IMR-90 (cell line): ENCODE measurements at regions not wholly inside any gene's neighbourhood (a gene's known extent, or its start where the extent isn't known, plus 50 kb on each side); places are given as distances from the start of the nearest gene placed in this dataset.

Experiments
- ATAC-seq: fragments of 200-7000 bp; cut with Tn5 transposase; 2 replicates; pipeline ENCODE4 v1.9.1; 2020; ENCODE audit warnings: low read depth, mild to moderate bottlenecking, moderate library complexity
- BruUV-seq: library from RNA; stranded (reverse); fragments of 400-500 nt; replicated peaks from 2 replicates; lab custom pipeline; 2021; lab: Mats Ljungman, UMichigan
- CTCF ChIA-PET: fragments of 300-600 bp; formaldehyde crosslinking; extraction: SDS; loops from one replicate; lab custom pipeline; 2021; ENCODE audit warnings: antibody characterized with exemption; lab: Yijun Ruan, JAX
- POLR2A ChIA-PET: fragments of 300-600 bp; sonication (Branson Sonifier 250); formaldehyde crosslinking; loops from one replicate; lab custom pipeline; 2022; ENCODE audit warnings: antibody characterized with exemption; ENCODE audit not compliant: unreplicated experiment; lab: Charles Lee
- DNase-seq: peaks from one replicate; pipeline ENCODE4 v3.0.0; 2013
- H2AFZ ChIP-seq: replicated peaks from 2 replicates; pipeline ENCODE3; 2013; ENCODE audit warnings: low read length, mild to moderate bottlenecking; ENCODE audit not compliant: poor library complexity
- H2AK5ac ChIP-seq: 2 replicates; pipeline ENCODE4 v1.6.1; 2013; ENCODE audit warnings: low read depth, low read length, inconsistent platforms
- H2AK9ac ChIP-seq: replicated peaks from 2 replicates; pipeline ENCODE3; 2013; ENCODE audit warnings: mild to moderate bottlenecking, low read depth, low read length, moderate library complexity; ENCODE audit not compliant: poor library complexity
- H2BK120ac ChIP-seq: 2 replicates; pipeline ENCODE4 v1.6.1; 2013; ENCODE audit warnings: low read depth, low read length, inconsistent platforms
- H2BK15ac ChIP-seq: 3 replicates; pipeline ENCODE4 v1.6.1; 2013; ENCODE audit warnings: low read depth, low read length, inconsistent platforms
- H2BK20ac ChIP-seq: 2 replicates; pipeline ENCODE4 v1.6.1; 2013; ENCODE audit warnings: low read depth, mild to moderate bottlenecking, inconsistent platforms, low read length, moderate library complexity
- H2BK5ac ChIP-seq: 2 replicates; pipeline ENCODE4 v1.6.1; 2013; ENCODE audit warnings: mild to moderate bottlenecking, low read depth, low read length, inconsistent platforms; ENCODE audit not compliant: poor library complexity, severe bottlenecking
- H3K14ac ChIP-seq: replicated peaks from 2 replicates; pipeline ENCODE4 v1.6.1; 2013; ENCODE audit warnings: low read depth, low read length, inconsistent platforms
- H3K18ac ChIP-seq: 2 replicates; pipeline ENCODE4 v1.6.1; 2013; ENCODE audit warnings: low read depth, low read length, control low read depth
- H3K23ac ChIP-seq: 2 replicates; pipeline ENCODE4 v1.6.1; 2013; ENCODE audit warnings: low read depth, low read length, inconsistent platforms
- H3K27ac ChIP-seq: 2 replicates; pipeline ENCODE4 v1.5.1; 2013; ENCODE audit warnings: mild to moderate bottlenecking, control low read depth, low read length; ENCODE audit not compliant: insufficient read depth
- H3K27me3 ChIP-seq: 2 replicates; pipeline ENCODE4 v1.6.1; 2013; ENCODE audit warnings: low read length; ENCODE audit not compliant: control insufficient read depth, insufficient read depth
- H3K36me3 ChIP-seq: 2 replicates; pipeline ENCODE4 v1.6.1; 2013; ENCODE audit warnings: low read length, mixed read lengths; ENCODE audit not compliant: control insufficient read depth, insufficient read depth
- H3K4ac ChIP-seq: 2 replicates; pipeline ENCODE4 v1.6.1; 2013; ENCODE audit warnings: low read depth, low read length, inconsistent platforms
- H3K4me1 ChIP-seq: 2 replicates; pipeline ENCODE4 v1.6.1; 2013; ENCODE audit warnings: low read length, mixed read lengths; ENCODE audit not compliant: control insufficient read depth, insufficient read depth
- H3K4me2 ChIP-seq: 2 replicates; pipeline ENCODE4 v1.6.1; 2013; ENCODE audit warnings: low read depth, mild to moderate bottlenecking, control low read depth, low read length, moderate library complexity
- H3K4me3 ChIP-seq: 2 replicates; pipeline ENCODE4 v1.5.1; 2013; ENCODE audit warnings: low read depth, mild to moderate bottlenecking, control low read depth, low read length, moderate library complexity; ENCODE audit not compliant: insufficient read depth
- H3K56ac ChIP-seq: 2 replicates; pipeline ENCODE4 v1.6.1; 2013; ENCODE audit warnings: low read length, inconsistent platforms; ENCODE audit not compliant: insufficient read depth; ENCODE audit errors: extremely low read depth
- H3K79me1 ChIP-seq, 2 experiments: 2 replicates each; pipeline ENCODE4 v1.6.1; 2013; ENCODE audit warnings: low read length in 2 of 2, inconsistent platforms in 1 of 2, low read depth in 1 of 2
- H3K9ac ChIP-seq: 2 replicates; pipeline ENCODE4 v1.6.1; 2013; ENCODE audit warnings: low read depth, low read length, control low read depth
- H3K9me1 ChIP-seq: 2 replicates; pipeline ENCODE4 v1.6.1; 2013; ENCODE audit warnings: low read length, inconsistent platforms; ENCODE audit not compliant: insufficient read depth
- H3K9me3 ChIP-seq: 2 replicates; pipeline ENCODE4 v1.6.1; 2013; ENCODE audit warnings: low read length; ENCODE audit not compliant: control insufficient read depth, insufficient read depth
- H4K20me1 ChIP-seq: 2 replicates; pipeline ENCODE4 v1.6.1; 2013; ENCODE audit warnings: low read length, inconsistent platforms; ENCODE audit not compliant: insufficient read depth
- H4K5ac ChIP-seq: 2 replicates; pipeline ENCODE4 v1.6.1; 2013; ENCODE audit warnings: mild to moderate bottlenecking, low read depth, low read length, control low read depth
- H4K8ac ChIP-seq, 2 experiments: 2 replicates each; pipeline ENCODE4 v1.6.1; 2013; ENCODE audit warnings: low read depth in 2 of 2, low read length in 2 of 2, control low read depth in 1 of 2, inconsistent platforms in 1 of 2
- H4K91ac ChIP-seq: 2 replicates; pipeline ENCODE4 v1.6.1; 2013; ENCODE audit warnings: low read depth, low read length, inconsistent platforms; ENCODE audit not compliant: insufficient read depth
- CEBPB ChIP-seq: IDR thresholded peaks from 2 replicates; pipeline ENCODE4 v1.6.1; 2012; ENCODE audit warnings: low read depth, low read length, improper control_type of control experiment
- NFE2L2 ChIP-seq: fragments of 150-350 bp; IDR thresholded peaks from 2 replicates; pipeline ENCODE4 v1.6.1; 2016; ENCODE audit warnings: low read depth, mild to moderate bottlenecking, low read length
- SMC3 ChIP-seq: fragments of 150-350 bp; IDR thresholded peaks from 2 replicates; pipeline ENCODE4 v1.6.1; 2016; ENCODE audit warnings: low read depth, mild to moderate bottlenecking, antibody characterized with exemption, low read length, moderate library complexity
- WGBS, 2 experiments: methylation state at CpG; one replicate each; pipeline versions ENCODE4 v1.1.5 to v1.1.7; 2013; ENCODE audit warnings: missing lambda C conversion rate in 2 of 2; ENCODE audit not compliant: insufficient read length in 1 of 2; ENCODE audit errors: extremely low coverage in 2 of 2; 5-methylcytosine and 5-hydroxymethylcytosine counted together
- dilution Hi-C: fragments of 300-500 bp; cut with HindIII; formaldehyde crosslinking; loops from one replicate; pipeline ENCODE4 v1.14.3; 2018; ENCODE audit warnings: low sequenced_read_pairs; ENCODE audit not compliant: unreplicated experiment
- in situ Hi-C: fragments of 300-500 bp; cut with MboI; formaldehyde crosslinking; loops from 3 replicates; pipeline ENCODE4 v1.14.3; 2019; ENCODE audit warnings: low sequenced_read_pairs, inconsistent platforms, mixed read lengths
- intact Hi-C: fragments of 100-400 bp; cut with micrococcal nuclease; formaldehyde crosslinking; loops from 2 replicates; pipeline ENCODE4 v1.10.0; 2022

GRCh38 chr5:4555725-4556285, 584.3 kb upstream of the ADAMTS16 start:
- H4K91ac ChIP-seq = no peak overlapping the region
- no peaks in the 10 kb centered on the region for H3K27me3 ChIP-seq
- no peak overlapping the region for H3K18ac ChIP-seq
- no peak overlapping the region for H3K23ac ChIP-seq
- no peaks in the 10 kb centered on the region for H3K36me3 ChIP-seq
- no peak overlapping the region for H3K14ac ChIP-seq
- no peak overlapping the region for H2AFZ ChIP-seq
- H2BK5ac ChIP-seq = no peak overlapping the region
- no peak overlapping the region for H3K4me3 ChIP-seq
- WGBS, 2 experiments = 40% methylated on average over 1 of the region's 13 CpGs; no CpG with 5 or more reads in 1 of the 2 experiments
- H3K4me1 ChIP-seq = no peaks in the 10 kb centered on the region
- POLR2A ChIA-PET = no interaction called here
- intact Hi-C loops = no loop called here
- H3K9me1 ChIP-seq = no peaks in the 10 kb centered on the region
- no peak overlapping the region for H4K8ac ChIP-seq
- DNase-seq (no peak), ATAC-seq (no peak)
- H2BK120ac ChIP-seq = no peak overlapping the region
- H2AK5ac ChIP-seq = no peak overlapping the region
- no peak overlapping the region for H3K4me2 ChIP-seq
- CTCF ChIA-PET = no interaction called here
- H4K20me1 ChIP-seq = no peaks in the 10 kb centered on the region
- no peak overlapping the region for H3K4ac ChIP-seq
- in situ Hi-C loops = no loop called here
- H3K56ac ChIP-seq = no peak overlapping the region
- no peak overlapping the region for H3K9ac ChIP-seq
- H3K27ac ChIP-seq = no peak overlapping the region
- no peaks in the 10 kb centered on the region for H3K79me1 ChIP-seq
- no peak for TF ChIP-seq CEBPB
- no peak for TF ChIP-seq SMC3
- TF ChIP-seq NFE2L2 = no peak
- H3K9me3 ChIP-seq = peaks cover 7% of the 10 kb centered on the region; the same call in 1 of the 2 replicates
- dilution Hi-C loops = no loop called here
- no TSS peak for BruUV-seq
- no peak overlapping the region for H4K5ac ChIP-seq
- no peak overlapping the region for H2BK15ac ChIP-seq
- H2BK20ac ChIP-seq = no peak overlapping the region
- no peak overlapping the region for H2AK9ac ChIP-seq
